Epithelial cell of esophagus (primary cell): ENCODE measurements at regions not wholly inside any gene's neighbourhood (a gene's known extent, or its start where the extent isn't known, plus 50 kb on each side); places are given as distances from the start of the nearest gene placed in this dataset.

ENCODE experiments used
- DNase-seq: peaks from one replicate; pipeline ENCODE4 v3.0.0; 2010; ENCODE audit warnings: low read depth
- H3K4me3 ChIP-seq: 2 replicates; pipeline ENCODE4 v1.5.1; 2011; ENCODE audit warnings: mild to moderate bottlenecking, low read length, control low read depth
- TF ChIP-seq, protein P1 (sequence below): IDR thresholded peaks from 2 replicates; pipeline ENCODE4 v1.5.1; 2011; ENCODE audit warnings: low read depth, mild to moderate bottlenecking, low read length, control low read depth, inconsistent platforms; ENCODE audit not compliant: insufficient read depth; ENCODE audit errors: missing control alignments

DNA sequence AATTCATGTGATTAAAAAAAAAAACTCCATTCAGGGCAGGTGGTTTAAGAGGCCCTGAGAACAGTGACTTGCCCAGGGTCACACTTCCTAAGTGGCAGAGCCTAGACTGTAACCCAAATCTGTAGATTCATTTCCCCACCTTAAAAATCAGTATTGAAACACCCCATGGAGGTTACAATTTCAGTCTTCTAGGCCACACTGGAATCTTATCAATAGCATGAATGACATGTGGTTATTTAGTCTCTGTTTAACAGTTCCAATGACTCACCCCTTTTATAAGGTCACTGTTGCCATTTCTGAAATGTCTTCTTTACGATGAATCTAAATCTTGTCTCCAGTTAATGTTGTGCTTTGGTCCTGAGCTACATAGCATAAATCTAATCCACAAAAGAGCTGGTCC, 262.3 kb upstream of the GRIP1 start:
- H3K4me3 ChIP-seq = no peak overlapping the region
- no peak for DNase-seq
- TF ChIP-seq, protein P1, sequence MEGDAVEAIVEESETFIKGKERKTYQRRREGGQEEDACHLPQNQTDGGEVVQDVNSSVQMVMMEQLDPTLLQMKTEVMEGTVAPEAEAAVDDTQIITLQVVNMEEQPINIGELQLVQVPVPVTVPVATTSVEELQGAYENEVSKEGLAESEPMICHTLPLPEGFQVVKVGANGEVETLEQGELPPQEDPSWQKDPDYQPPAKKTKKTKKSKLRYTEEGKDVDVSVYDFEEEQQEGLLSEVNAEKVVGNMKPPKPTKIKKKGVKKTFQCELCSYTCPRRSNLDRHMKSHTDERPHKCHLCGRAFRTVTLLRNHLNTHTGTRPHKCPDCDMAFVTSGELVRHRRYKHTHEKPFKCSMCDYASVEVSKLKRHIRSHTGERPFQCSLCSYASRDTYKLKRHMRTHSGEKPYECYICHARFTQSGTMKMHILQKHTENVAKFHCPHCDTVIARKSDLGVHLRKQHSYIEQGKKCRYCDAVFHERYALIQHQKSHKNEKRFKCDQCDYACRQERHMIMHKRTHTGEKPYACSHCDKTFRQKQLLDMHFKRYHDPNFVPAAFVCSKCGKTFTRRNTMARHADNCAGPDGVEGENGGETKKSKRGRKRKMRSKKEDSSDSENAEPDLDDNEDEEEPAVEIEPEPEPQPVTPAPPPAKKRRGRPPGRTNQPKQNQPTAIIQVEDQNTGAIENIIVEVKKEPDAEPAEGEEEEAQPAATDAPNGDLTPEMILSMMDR = no peak

- TF ChIP-seq, protein P1 = no peak
- no peak for DNase-seq
Observed at GRCh38 chr12:66942741-66943465, 264.0 kb upstream of the GRIP1 start.

DNA sequence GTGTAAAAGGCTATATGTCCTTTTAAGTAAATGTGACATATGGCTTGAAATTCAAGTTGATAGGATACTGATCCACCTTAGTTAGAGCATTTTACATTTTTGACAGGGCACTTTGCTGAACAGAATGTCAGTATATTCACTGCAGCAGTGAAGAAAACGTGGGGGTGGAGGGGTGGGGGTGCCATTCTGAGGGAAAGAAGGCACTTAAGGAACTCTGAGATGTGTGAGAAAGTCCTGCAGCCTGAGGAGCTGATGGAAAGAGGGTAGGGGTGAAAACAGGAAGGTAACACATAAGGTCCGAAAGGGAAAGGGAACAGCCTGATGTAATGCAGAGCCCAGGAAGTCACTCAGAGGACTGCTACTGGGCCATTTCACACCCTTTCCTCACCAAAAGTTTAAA, 265.5 kb upstream of the GRIP1 start:
- no peak overlapping the region for H3K4me3 ChIP-seq
- no peak for DNase-seq
- TF ChIP-seq, protein P1 = no peak

More at GRCh38 chr12:66942741-66943465, 264.0 kb upstream of the GRIP1 start:
- no peak overlapping the region for H3K4me3 ChIP-seq

GRCh38 chr12:66945189-66945817, 266.4 kb upstream of the GRIP1 start:
- TF ChIP-seq, protein P1 = no peak
- no peak for DNase-seq
- no peak overlapping the region for H3K4me3 ChIP-seq

DNA sequence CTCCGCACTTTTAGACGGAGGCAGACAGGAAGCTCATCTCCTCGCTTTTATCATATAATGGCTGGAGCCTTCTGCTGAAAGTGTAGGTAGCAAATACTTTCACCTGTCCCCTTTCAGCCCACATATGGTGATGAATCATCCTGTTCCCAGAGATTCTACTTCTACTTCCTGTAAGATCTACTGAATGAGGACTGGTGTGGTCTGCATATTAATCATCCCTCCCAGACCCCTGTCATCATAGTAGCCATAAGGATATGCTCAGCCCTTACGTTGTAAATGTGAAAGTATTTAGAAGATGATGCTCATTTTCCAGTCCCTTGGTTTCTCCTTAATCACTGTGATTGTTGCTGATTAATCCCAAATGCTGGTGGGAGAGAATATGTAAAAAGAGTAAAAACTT, 268.2 kb upstream of the GRIP1 start:
- TF ChIP-seq, protein P1 = no peak
- no peak overlapping the region for H3K4me3 ChIP-seq
- no peak for DNase-seq

GRCh38 chr12:66952668-66953067, 273.8 kb upstream of the GRIP1 start:
- DNase-seq = no peak
- TF ChIP-seq, protein P1 = no peak
- H3K4me3 ChIP-seq = no peak overlapping the region

DNA sequence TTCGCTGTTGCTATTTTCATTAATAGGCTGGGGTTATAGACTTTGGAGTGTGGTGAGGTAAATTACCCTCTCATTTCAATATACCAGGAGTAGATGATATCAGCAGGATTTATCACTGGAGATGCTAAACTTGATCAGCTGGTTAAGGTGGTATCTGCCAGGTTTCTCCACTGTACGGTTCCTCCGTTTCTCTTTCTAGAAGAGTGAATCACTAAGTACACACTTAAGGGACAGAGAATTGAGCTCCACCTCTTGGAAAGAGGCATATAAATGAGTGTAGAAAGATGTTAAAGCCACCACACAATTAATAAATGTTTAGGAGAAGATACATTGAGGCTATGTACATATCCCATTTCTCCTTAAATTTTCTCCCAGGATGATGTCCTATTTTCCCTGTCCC, 277.4 kb upstream of the GRIP1 start:
- DNase-seq = peak; percentile 45
- no peak overlapping the region for H3K4me3 ChIP-seq
- TF ChIP-seq, protein P1 = no peak
